Stimulated activated CD4-positive, alpha-beta T cell treated with anti-CD3 and anti-CD28 coated beads, Interleukin-4, amount 100 ng/mL, for 1 hour (primary cell): ENCODE measurements at regions not wholly inside any gene's neighbourhood (a gene's known extent, or its start where the extent isn't known, plus 50 kb on each side); places are given as distances from the start of the nearest gene placed in this dataset.

Experiments used
- DNase-seq: peaks from one replicate; pipeline ENCODE4 v3.0.0-alpha.2; 2020

- no peak for DNase-seq
Observed at GRCh38 chr20:61119794-61120410, 132.2 kb upstream of the CDH4 start.

- DNase-seq = peak; percentile 19
Observed at GRCh38 chr20:61120595-61121515, 131.2 kb upstream of the CDH4 start.

GRCh38 chr20:61121661-61122060, 130.4 kb upstream of the CDH4 start:
- DNase-seq = no peak

GRCh38 chr20:61123286-61123685, 128.8 kb upstream of the CDH4 start:
- no peak for DNase-seq

- DNase-seq = no peak
Observed at GRCh38 chr20:61123751-61124368, 128.2 kb upstream of the CDH4 start.

GRCh38 chr20:61125076-61125475, 127.0 kb upstream of the CDH4 start:
- DNase-seq = no peak

GRCh38 chr20:61125546-61126180, 126.4 kb upstream of the CDH4 start:
- DNase-seq = no peak

- DNase-seq = no peak
Observed at GRCh38 chr20:61126369-61127195, 125.5 kb upstream of the CDH4 start.

- DNase-seq = no peak
Observed at GRCh38 chr20:61127311-61128039, 124.6 kb upstream of the CDH4 start.

- DNase-seq = no peak
Observed at GRCh38 chr20:61128701-61129269, 123.3 kb upstream of the CDH4 start.

- DNase-seq = no peak
Observed at GRCh38 chr20:61129311-61129710, 122.8 kb upstream of the CDH4 start.

- DNase-seq = no peak
Observed at GRCh38 chr20:61130156-61130555, 121.9 kb upstream of the CDH4 start.

GRCh38 chr20:61131944-61132343, 120.1 kb upstream of the CDH4 start:
- DNase-seq = no peak

- no peak for DNase-seq
Observed at GRCh38 chr20:61133611-61134010, 118.5 kb upstream of the CDH4 start.

- no peak for DNase-seq
Observed at GRCh38 chr20:61134296-61135030, 117.6 kb upstream of the CDH4 start.

GRCh38 chr20:61135266-61135665, 116.8 kb upstream of the CDH4 start:
- no peak for DNase-seq

- DNase-seq = no peak
Observed at GRCh38 chr20:61135968-61136367, 116.1 kb upstream of the CDH4 start.

GRCh38 chr20:61138566-61138965, 113.5 kb upstream of the CDH4 start:
- no peak for DNase-seq

- DNase-seq = no peak
Observed at GRCh38 chr20:61139031-61139430, 113.0 kb upstream of the CDH4 start.

GRCh38 chr20:61140576-61140975, 111.5 kb upstream of the CDH4 start:
- DNase-seq = no peak

GRCh38 chr20:61146023-61146422, 106.0 kb upstream of the CDH4 start:
- DNase-seq = no peak
